ENCODE measurements at regions not wholly inside any gene's neighbourhood (a gene's known extent, or its start where the extent isn't known, plus 50 kb on each side); places are given as distances from the start of the nearest gene placed in this dataset.
"Not testable (repeated sequence)": the region's sequence is repeated elsewhere in the genome, so short reads cannot be mapped to it uniquely, and the experiment has no call there.

- DNase-seq (no peak), ATAC-seq (no peak)
- intact Hi-C loops (cut with DNase I, micrococcal nuclease), result no loop called here
These were observed 395.1 kb upstream of the PAPPA start for GRCh38 chr9:115758441-115758840.

DNA sequence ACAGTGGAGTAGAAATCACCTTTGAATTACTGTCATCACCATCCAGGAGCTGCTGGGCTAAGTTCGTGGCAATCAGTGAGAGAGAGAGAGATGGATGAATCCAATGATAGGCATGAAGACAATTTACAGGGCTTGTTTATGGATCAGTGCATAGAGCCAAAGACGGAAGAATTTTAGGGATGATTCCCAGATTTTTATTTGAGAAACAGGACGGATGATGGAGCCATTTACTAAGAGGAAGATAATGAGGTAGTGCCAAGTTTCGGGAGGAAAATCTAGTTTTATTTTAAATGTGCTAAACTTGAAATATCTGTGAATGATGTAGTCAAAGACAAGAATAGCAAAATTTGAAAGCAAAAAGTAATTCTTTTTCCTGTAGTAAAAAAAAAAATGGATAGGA, 394.2 kb upstream of the PAPPA start:
- intact Hi-C loops (cut with DNase I, micrococcal nuclease), result no loop called here

GRCh38 chr9:115764645-115765044, 388.9 kb upstream of the PAPPA start:
- no peak for ATAC-seq
- DNase-seq, result no peak
- intact Hi-C loops (cut with DNase I, micrococcal nuclease), result no loop called here

More for the DNA sequence above, 394.2 kb upstream of the PAPPA start:
- no peak for DNase-seq
- no peak for ATAC-seq

DNA sequence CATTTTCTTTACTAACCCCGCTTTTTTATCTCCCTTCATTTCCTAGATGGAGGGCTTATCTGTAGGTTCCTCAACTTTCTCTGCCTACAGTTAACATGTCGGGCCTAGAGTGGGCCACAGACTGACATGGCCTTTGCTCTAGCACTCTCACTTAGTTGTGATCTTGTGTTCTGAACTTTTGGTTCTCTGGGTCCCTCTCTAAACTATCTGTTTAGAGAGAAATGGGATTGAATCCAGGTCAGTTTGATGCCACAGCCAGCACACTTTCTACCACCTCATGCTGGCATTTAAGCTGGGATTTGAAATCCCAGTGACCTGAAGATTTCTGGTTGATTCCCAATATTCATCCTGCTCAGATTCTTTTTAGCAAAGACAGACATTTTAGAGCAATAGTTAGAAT, 388.5 kb upstream of the PAPPA start:
- ATAC-seq (no peak), DNase-seq (no peak)
- intact Hi-C loops (cut with DNase I, micrococcal nuclease), result no loop called here

GRCh38 chr9:115766370-115766955, 387.1 kb upstream of the PAPPA start:
- no peak for DNase-seq
- intact Hi-C loops (cut with DNase I, micrococcal nuclease), result no loop called here
- no peak for ATAC-seq

GRCh38 chr9:115770521-115770920, 383.1 kb upstream of the PAPPA start:
- intact Hi-C loops (cut with DNase I, micrococcal nuclease), result no loop called here
- no peak for DNase-seq
- ATAC-seq, result no peak

- ATAC-seq (no peak), DNase-seq (no peak)
- intact Hi-C loops (cut with DNase I, micrococcal nuclease), result no loop called here
These were observed 377.9 kb upstream of the PAPPA start for GRCh38 chr9:115775659-115776058.

DNA sequence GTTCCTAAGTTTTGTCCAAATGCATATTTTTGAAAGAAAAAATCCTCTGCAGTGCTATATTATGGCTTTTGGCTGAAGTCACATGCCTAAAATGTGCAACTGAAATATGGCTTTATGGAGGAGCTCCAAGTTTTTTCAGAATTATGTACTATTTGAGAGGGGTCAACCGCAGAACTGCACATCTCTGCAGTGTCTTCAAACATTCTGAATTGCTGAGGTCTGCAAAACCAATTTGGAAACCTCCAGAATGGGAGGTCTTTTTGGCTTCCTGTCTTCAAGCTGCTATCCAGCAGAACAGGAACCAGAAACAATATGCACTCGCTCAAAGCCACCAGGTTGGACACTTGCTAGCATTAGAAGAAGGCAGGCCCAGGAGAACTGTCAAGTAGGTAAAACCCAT, 376.0 kb upstream of the PAPPA start:
- DNase-seq (no peak), ATAC-seq (no peak)
- intact Hi-C loops (cut with DNase I, micrococcal nuclease), result no loop called here

DNA sequence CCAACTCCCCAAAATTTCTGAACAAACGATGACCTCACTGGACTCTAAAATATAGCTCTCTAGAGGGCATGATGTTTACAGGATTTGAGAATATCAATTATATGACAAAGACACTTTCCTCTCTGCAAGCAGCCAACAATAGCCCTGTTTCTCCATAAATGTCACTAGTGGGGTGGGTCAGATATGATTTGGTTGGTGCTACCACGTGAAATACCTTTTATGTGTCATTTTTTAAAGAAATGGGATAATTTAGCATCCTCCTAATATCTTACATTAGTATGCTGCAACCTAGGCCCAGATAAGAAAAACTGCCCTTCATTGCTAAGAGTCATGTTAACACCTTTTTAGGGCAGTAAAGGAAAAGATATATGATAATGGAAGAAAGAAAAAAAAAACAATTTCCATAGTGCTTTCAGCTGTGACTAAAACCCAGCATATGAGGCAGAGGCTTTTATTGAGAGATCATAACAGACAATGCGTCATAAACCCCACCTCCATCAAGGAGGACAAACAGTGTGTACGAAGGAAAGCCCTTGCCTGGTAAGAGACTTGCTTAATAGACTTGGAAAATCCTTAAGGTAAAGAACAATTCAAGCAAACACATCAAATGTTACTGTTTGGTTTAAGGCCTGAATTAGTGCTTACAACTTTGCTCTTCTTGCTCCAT, 372.4 kb upstream of the PAPPA start:
- no peak for ATAC-seq
- intact Hi-C loops (cut with DNase I, micrococcal nuclease), result no loop called here
- DNase-seq, result no peak

DNA sequence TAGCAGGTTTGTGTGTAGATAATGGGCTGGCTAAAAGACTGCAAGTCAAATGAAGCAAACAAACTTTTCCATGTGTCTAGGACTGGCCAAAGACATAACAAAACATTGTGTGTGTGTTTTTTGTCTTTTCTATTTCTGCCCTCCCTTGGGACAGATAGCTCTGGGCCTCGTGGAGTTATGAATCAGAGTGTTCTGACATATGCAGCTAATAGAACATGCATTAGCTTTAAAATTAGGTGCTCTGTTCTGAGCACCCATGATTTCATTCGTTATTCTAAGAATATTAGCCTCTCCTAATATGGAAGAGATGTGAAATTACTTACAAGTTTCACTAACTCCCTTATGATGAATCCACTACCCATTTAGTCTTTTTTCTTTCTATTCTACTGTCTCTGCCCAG, 367.3 kb upstream of the PAPPA start:
- DNase-seq (no peak), ATAC-seq (no peak)
- intact Hi-C loops (cut with DNase I, micrococcal nuclease), result no loop called here

GRCh38 chr9:115790520-115790919, 363.1 kb upstream of the PAPPA start:
- no peak for ATAC-seq

GRCh38 chr9:115794921-115795475, 358.6 kb upstream of the PAPPA start:
- no peak for DNase-seq
- intact Hi-C loops (cut with DNase I, micrococcal nuclease), result no loop called here

More at GRCh38 chr9:115790520-115790919, 363.1 kb upstream of the PAPPA start:
- intact Hi-C loops (cut with DNase I, micrococcal nuclease), result no loop called here
- no peak for DNase-seq

DNA sequence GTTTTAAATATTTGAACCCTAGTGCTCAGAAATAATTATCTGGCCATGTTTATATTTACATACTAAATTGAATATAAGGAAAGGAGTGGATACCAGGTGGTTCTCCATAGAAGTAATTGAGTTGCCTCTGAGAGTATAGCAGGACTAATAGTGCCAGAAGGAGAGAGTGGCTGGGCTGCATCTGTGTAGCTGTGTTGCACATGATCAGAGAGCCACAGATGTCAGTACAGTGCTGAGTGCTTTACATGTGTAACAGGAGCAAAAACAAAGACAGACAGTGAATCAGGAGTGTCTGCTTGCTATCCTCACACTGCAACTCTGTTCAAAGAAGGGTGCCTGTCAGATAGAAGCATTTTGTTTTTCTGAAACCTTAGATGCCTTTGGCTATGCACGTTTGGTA, 353.9 kb upstream of the PAPPA start:
- DNase-seq (no peak), ATAC-seq (no peak)
- intact Hi-C loops (cut with DNase I, micrococcal nuclease), result no loop called here

More at GRCh38 chr9:115794921-115795475, 358.6 kb upstream of the PAPPA start:
- no peak for ATAC-seq

DNA sequence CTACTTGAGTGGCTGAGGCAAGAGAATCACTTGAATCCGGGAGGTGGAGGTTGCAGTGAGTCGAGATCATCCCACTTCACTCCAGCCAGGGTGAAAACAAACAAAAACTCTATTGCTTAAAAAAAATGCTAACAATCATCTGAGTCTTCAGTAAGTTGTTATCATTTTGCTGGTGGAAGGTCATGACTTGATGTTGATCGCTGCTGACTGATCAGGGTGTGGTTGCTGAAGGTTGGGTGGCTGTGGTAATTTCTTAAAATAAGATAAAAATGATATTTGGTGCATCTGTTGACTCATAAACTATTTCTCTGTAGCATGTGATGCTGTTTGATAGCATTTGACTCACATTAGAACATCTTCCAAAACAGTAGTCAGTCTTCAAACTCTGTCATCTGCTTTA, 349.4 kb upstream of the PAPPA start:
- DNase-seq, result no peak

DNA sequence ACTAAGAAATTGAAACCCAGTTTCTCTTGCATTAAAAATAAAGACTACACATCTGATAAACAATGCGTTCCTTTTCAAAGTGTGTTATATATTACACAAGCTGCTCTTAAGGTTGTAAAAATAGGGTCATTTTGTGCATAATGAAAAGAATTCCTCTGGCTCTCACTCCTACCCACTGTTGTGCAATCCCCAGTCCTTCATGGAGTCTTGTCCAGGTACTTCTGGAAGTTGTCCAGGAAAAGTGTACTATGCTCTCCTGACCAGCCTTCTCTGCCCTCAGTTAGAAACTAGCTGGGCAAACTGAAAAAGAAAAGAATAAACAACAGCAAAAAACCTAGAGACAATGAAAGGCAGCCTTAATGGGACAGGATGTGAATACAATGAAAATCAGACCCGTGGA, 345.5 kb upstream of the PAPPA start:
- no peak for DNase-seq
- intact Hi-C loops (cut with DNase I, micrococcal nuclease), result no loop called here
- no peak for ATAC-seq

More for the DNA sequence above, 349.4 kb upstream of the PAPPA start:
- no peak for ATAC-seq
- intact Hi-C loops (cut with DNase I, micrococcal nuclease), result no loop called here

DNA sequence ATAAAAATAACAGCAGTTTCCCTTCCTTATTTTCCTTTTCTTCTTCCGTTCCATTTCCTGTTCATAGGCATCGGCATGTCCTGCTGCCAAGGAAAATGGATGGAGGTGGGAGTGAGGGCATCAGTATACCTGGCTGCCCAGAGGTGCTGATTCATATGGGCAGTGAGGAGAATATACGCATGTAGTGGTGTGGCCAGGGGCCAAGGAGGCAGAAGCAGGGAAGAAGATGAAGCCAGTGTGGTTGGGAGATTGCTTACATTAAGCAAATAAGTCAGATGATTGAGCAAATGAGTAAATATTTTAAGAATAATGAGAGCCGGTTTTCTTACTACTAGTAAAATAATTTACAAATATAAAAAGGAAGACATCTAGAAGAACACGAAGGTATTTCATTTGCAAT, 344.9 kb upstream of the PAPPA start:
- intact Hi-C loops (cut with DNase I, micrococcal nuclease), result no loop called here
- ATAC-seq (no peak), DNase-seq (no peak)

DNA sequence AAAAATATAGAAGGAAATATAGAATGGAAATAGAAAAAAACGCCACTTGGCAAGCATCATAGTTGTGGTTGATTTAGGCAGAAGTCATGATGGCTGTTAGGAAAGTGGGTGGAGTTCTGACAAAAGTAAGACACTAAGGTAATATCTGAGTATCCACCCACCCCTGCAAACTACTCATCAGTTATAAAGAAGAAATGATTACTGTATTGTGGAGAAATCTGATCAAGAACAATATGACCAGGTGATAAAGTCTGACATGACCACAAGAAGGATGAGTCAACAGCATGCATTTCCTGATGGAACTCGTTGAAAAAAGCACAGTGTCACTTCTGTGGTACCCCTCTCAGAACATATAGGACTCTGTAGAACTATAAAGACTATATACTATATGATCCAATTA, 343.4 kb upstream of the PAPPA start:
- ATAC-seq (no peak), DNase-seq (no peak)
- intact Hi-C loops (cut with DNase I, micrococcal nuclease), result no loop called here

GRCh38 chr9:115814081-115814480, 339.5 kb upstream of the PAPPA start:
- ATAC-seq (no peak), DNase-seq (no peak)
- intact Hi-C loops (cut with DNase I, micrococcal nuclease), result no loop called here

DNA sequence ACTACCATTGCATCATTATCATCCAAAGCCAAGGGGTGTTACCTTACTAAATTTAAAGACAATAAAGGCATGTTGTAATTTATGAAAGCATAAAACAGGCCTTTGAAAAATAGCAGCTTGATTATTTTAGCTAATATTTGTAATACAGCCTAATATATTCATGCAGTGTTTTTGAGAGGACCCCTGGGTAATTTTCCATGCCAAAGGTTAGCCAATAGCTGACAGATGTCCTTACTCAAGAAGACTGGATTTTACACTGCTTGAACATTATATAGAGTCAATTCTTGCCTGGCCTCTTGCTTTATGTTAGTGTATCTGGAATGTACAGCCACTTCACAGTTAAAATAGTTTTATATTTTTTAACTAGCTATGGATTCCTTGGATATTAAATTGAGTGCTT, 337.8 kb upstream of the PAPPA start:
- no peak for DNase-seq
- ATAC-seq, result no peak
- intact Hi-C loops (cut with DNase I, micrococcal nuclease), result no loop called here

DNA sequence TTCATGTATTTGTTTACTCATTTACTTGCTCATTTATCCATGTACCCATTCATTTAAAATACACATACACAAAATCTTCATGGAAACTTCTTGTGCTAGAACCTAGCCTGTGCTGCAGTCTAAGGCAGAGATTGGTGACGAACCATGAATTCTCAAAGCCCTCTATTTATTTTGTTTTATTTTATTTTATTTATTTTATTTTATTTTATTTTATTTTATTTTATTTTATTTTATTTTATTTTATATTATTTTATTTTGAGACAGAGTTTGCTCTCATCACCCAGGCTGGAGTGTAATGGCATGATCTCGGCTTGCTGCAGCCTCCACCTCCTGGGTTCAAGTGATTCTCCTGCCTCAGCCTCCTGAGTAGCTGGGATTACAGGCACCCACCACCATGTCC, 334.9 kb upstream of the PAPPA start:
- ATAC-seq, DNase-seq: not testable (repeated sequence)

GRCh38 chr9:115832031-115832430, 321.6 kb upstream of the PAPPA start:
- DNase-seq (no peak), ATAC-seq (no peak)
- intact Hi-C loops (cut with DNase I, micrococcal nuclease), result no loop called here

More for the DNA sequence above, 334.9 kb upstream of the PAPPA start:
- intact Hi-C loops (cut with DNase I, micrococcal nuclease), result not testable (repeated sequence)

Data from left colon (tissue), 2 donors.